ENCODE measurements at regions not wholly inside any gene's neighbourhood (a gene's known extent, or its start where the extent isn't known, plus 50 kb on each side); places are given as distances from the start of the nearest gene placed in this dataset.

DNA sequence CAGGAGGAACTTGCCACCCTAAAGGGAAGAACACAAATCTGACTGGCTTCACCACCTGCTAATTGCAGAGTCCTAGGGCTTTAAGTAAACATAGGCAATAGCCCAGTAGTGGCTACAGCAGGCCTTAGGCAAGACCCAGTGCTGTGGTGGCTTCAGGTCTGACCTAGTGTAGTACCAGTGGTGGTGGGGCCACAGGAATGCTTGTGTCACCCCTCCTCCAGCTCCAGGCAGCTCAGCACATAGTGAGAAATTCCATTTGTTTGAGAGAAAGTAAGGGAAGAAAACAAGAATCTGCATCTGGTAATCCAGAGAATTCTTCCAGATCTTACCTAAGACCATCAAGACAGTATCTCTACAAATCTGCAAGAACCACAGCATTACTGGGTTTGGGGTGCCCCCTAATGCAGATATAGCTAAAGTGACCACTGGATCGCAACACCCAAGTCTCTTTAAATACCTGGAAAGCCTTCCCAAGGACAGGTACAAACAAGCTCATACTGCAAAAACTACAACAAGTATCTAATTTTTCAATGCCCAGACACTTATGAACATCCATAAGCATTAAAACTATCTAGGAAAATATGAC lies 102.6 kb upstream of the TRPM3 start:
- TF ChIP-seq CTCF (IDR thresholded peaks at IDR 0.05) (no peak), POLR2A (IDR thresholded peaks at IDR 0.05) (no peak)

All from testis (tissue), 2 donors.